Neural cell (in vitro differentiated cells): ENCODE measurements at regions not wholly inside any gene's neighbourhood (a gene's known extent, or its start where the extent isn't known, plus 50 kb on each side); places are given as distances from the start of the nearest gene placed in this dataset.

ENCODE experiments used
- H2AFZ ChIP-seq: fragments of 200-600, 300-800 bp; sonication (generic), shearing (Covaris generic); 2 replicates; pipeline ENCODE4 v1.6.0; 2014; ENCODE audit warnings: low read depth, mild to moderate bottlenecking, antibody characterized with exemption, low read length, moderate library complexity
- H3F3A ChIP-seq: fragments of 200-600 bp; shearing (Covaris generic); 2 replicates; pipeline ENCODE4 v1.6.1; 2016; ENCODE audit warnings: mild to moderate bottlenecking, moderate library complexity, mixed read lengths, antibody characterized with exemption, low read length; ENCODE audit not compliant: insufficient read depth, poor library complexity, severe bottlenecking
- H3K27ac ChIP-seq: fragments of 200-600, 300-800 bp; sonication (generic), shearing (Covaris generic); 2 replicates; pipeline ENCODE4 v1.5.1; 2014; ENCODE audit warnings: mild to moderate bottlenecking, low read length, moderate library complexity
- H3K27me3 ChIP-seq: fragments of 300-800, 200-600 bp; sonication (generic), shearing (Covaris generic); 2 replicates; pipeline ENCODE4 v1.6.0; 2014; ENCODE audit warnings: mild to moderate bottlenecking, low read depth, low read length, moderate library complexity; ENCODE audit not compliant: insufficient read depth
- H3K36me3 ChIP-seq: fragments of 300-800, 200-600 bp; sonication (generic), shearing (Covaris generic); 2 replicates; pipeline ENCODE4 v1.5.1; 2014; ENCODE audit warnings: mild to moderate bottlenecking, antibody characterized with exemption, low read length, moderate library complexity; ENCODE audit not compliant: insufficient read depth
- H3K4me2 ChIP-seq: fragments of 300-800, 200-600 bp; sonication (generic), shearing (Covaris generic); 2 replicates; pipeline ENCODE4 v1.6.0; 2014; ENCODE audit warnings: mild to moderate bottlenecking, low read length
- H3K4me3 ChIP-seq: fragments of 300-800, 200-600 bp; sonication (generic), shearing (Covaris generic); 2 replicates; pipeline ENCODE4 v1.5.1; 2014; ENCODE audit warnings: mild to moderate bottlenecking, low read length, moderate library complexity
- H3K79me2 ChIP-seq: fragments of 200-600 bp; shearing (Covaris generic); replicated peaks from 2 replicates; pipeline ENCODE4 v1.6.0; 2014; ENCODE audit warnings: mild to moderate bottlenecking, low read length, moderate library complexity; ENCODE audit not compliant: insufficient read depth
- H3K9ac ChIP-seq: fragments of 300-800, 200-600 bp; sonication (generic), shearing (Covaris generic); 2 replicates; pipeline ENCODE4 v1.6.1; 2016; ENCODE audit warnings: mild to moderate bottlenecking, low read length, mixed read lengths
- H3K9me2 ChIP-seq: fragments of 200-600 bp; shearing (Covaris generic); 2 replicates; pipeline ENCODE4 v1.6.1; 2016; ENCODE audit warnings: mild to moderate bottlenecking, low read length, mixed read lengths; ENCODE audit not compliant: insufficient read depth
- H3K9me3 ChIP-seq: fragments of 200-600, 300-800 bp; sonication (generic), shearing (Covaris generic); 2 replicates; pipeline ENCODE4 v1.6.1; 2016; ENCODE audit warnings: mild to moderate bottlenecking, mixed run types, low read length, moderate library complexity, mixed read lengths
- H4K20me1 ChIP-seq: fragments of 200-600 bp; shearing (Covaris generic); 2 replicates; pipeline ENCODE4 v1.6.1; 2016; ENCODE audit warnings: mild to moderate bottlenecking, mixed run types; ENCODE audit not compliant: insufficient read depth
- CTCF ChIP-seq: fragments of 450-650 bp; IDR thresholded peaks from 2 replicates; pipeline ENCODE4 v1.5.1; 2014; ENCODE audit warnings: antibody characterized with exemption, mild to moderate bottlenecking, moderate library complexity; ENCODE audit not compliant: poor library complexity, severe bottlenecking
- EP300 ChIP-seq: fragments of 450-650 bp; conservative IDR thresholded peaks from 2 replicates; pipeline ENCODE4 v1.6.1; 2014; ENCODE audit warnings: antibody characterized with exemption, mild to moderate bottlenecking, moderate library complexity; ENCODE audit not compliant: poor library complexity, severe bottlenecking
- EZH2 ChIP-seq: fragments of 200-600, 300-800 bp; shearing (Covaris generic), sonication (generic); IDR thresholded peaks from 2 replicates; pipeline ENCODE4 v1.6.1; 2014; ENCODE audit warnings: antibody characterized with exemption, low read length, borderline replicate concordance, mild to moderate bottlenecking; ENCODE audit not compliant: insufficient read depth, poor library complexity, severe bottlenecking
- MXI1 ChIP-seq: fragments of 450-650 bp; conservative IDR thresholded peaks from 2 replicates; pipeline ENCODE4 v1.6.1; 2014; ENCODE audit warnings: antibody characterized with exemption, mild to moderate bottlenecking; ENCODE audit not compliant: poor library complexity, severe bottlenecking
- POLR2AphosphoS5 ChIP-seq: IDR thresholded peaks from 2 replicates; pipeline ENCODE4 v1.6.1; 2012
- RAD21 ChIP-seq: fragments of 450-650 bp; conservative IDR thresholded peaks from 2 replicates; pipeline ENCODE4 v1.6.1; 2014; ENCODE audit warnings: antibody characterized with exemption, mild to moderate bottlenecking, moderate library complexity
- REST ChIP-seq: IDR thresholded peaks from 2 replicates; pipeline ENCODE4 v1.6.1; 2012; ENCODE audit warnings: borderline replicate concordance
- SMC3 ChIP-seq: fragments of 450-650 bp; conservative IDR thresholded peaks from 2 replicates; pipeline ENCODE4 v1.6.1; 2014; ENCODE audit warnings: antibody characterized with exemption, mild to moderate bottlenecking, moderate library complexity; ENCODE audit not compliant: poor library complexity
- TAF1 ChIP-seq: IDR thresholded peaks from 2 replicates; pipeline ENCODE4 v1.6.1; 2012; ENCODE audit warnings: low read depth

- H3K27me3 ChIP-seq = no peaks in the 10 kb centered on the region
- H2AFZ ChIP-seq = no peak overlapping the region
- H3K79me2 ChIP-seq = no peaks in the 10 kb centered on the region
- H3K4me3 ChIP-seq = no peak overlapping the region
- no peak overlapping the region for H3K27ac ChIP-seq
- no peaks in the 10 kb centered on the region for H3K9me2 ChIP-seq
- H3K36me3 ChIP-seq = no peaks in the 10 kb centered on the region
- TF ChIP-seq CTCF = no peak
- no peak for TF ChIP-seq RAD21
- TF ChIP-seq TAF1 = no peak
- TF ChIP-seq REST = no peak
- no peak for TF ChIP-seq EP300
- TF ChIP-seq SMC3 = no peak
- no peak for TF ChIP-seq POLR2AphosphoS5
- TF ChIP-seq EZH2 = no peak
- TF ChIP-seq MXI1 = no peak
- no peak overlapping the region for H3K9ac ChIP-seq
- H4K20me1 ChIP-seq = no peaks in the 10 kb centered on the region
- H3K9me3 ChIP-seq = no peaks in the 10 kb centered on the region
- no peak overlapping the region for H3K4me2 ChIP-seq
- no peaks in the 10 kb centered on the region for H3F3A ChIP-seq
These were observed 401.7 kb upstream of the LYPLAL1 start for GRCh38 chr1:218771931-218772330.

GRCh38 chr1:218772575-218772974 is 401.1 kb upstream of the LYPLAL1 start:
- H3K79me2 ChIP-seq = no peaks in the 10 kb centered on the region
- no peak overlapping the region for H2AFZ ChIP-seq
- H3K9ac ChIP-seq = no peak overlapping the region
- no peaks in the 10 kb centered on the region for H3K9me2 ChIP-seq
- no peaks in the 10 kb centered on the region for H3F3A ChIP-seq
- TF ChIP-seq MXI1 = no peak
- TF ChIP-seq CTCF = no peak
- no peak for TF ChIP-seq EZH2
- no peak for TF ChIP-seq REST
- no peak for TF ChIP-seq SMC3
- no peak for TF ChIP-seq RAD21
- no peak for TF ChIP-seq POLR2AphosphoS5
- TF ChIP-seq EP300 = no peak
- no peak for TF ChIP-seq TAF1
- H3K27ac ChIP-seq = no peak overlapping the region
- H3K4me2 ChIP-seq = no peak overlapping the region
- H3K9me3 ChIP-seq = no peaks in the 10 kb centered on the region
- no peaks in the 10 kb centered on the region for H3K27me3 ChIP-seq
- H3K36me3 ChIP-seq = no peaks in the 10 kb centered on the region
- H4K20me1 ChIP-seq = no peaks in the 10 kb centered on the region
- no peak overlapping the region for H3K4me3 ChIP-seq
